ENCODE measurements at regions not wholly inside any gene's neighbourhood (a gene's known extent, or its start where the extent isn't known, plus 50 kb on each side); places are given as distances from the start of the nearest gene placed in this dataset.

DNA sequence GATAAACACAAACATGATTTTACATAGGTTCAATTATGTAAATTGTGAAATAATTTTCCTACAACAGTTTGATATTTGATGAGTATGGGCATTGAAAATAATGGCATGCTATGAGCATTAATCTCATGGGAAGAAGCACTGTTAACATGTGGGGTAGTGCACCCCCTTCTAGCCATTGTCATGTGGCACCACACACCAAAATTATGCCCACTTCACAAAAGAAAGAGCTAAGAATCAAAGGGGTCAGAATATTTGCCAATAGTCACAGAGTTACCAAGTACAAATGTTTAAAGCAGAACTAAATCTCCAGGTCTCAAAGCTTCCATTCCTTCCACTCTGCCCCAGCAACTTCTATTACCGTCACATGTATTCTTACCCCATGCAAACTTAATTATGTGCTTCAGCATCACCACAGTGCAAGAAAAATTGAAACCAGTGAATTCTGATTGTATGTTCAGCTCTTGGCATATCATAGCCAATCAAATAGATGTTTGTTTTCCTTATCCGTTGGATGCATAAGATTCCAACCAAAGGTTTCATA, 1273.8 kb downstream of the FAM181B start:
- intact Hi-C loops (cut with micrococcal nuclease), result no loop called here

- intact Hi-C loops (cut with micrococcal nuclease), result no loop called here
Measured at GRCh38 chr11:81449588-81450156, 1284.0 kb downstream of the FAM181B start.

DNA sequence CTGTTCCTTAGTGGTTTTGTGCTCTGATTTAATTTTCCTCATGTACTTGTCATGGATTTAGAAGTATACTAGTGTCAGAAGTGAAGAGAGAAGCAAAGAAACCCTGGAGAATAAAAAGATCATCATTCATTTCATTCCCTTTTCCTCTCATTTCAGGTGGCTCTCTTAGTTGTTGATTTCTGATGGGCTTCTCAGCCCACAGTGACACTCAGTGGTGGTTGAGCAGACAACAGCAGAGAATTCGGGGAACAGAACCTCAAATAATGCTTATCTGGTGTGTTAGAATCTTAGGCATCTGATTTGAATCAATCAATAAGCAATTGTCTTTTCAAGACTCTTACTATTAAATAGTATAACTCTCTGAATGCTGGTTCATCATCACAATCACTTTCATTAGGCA, 1289.4 kb downstream of the FAM181B start:
- intact Hi-C loops (cut with micrococcal nuclease), result no loop called here

GRCh38 chr11:81432333-81432732, 1301.3 kb downstream of the FAM181B start:
- intact Hi-C loops (cut with micrococcal nuclease), result no loop called here

DNA sequence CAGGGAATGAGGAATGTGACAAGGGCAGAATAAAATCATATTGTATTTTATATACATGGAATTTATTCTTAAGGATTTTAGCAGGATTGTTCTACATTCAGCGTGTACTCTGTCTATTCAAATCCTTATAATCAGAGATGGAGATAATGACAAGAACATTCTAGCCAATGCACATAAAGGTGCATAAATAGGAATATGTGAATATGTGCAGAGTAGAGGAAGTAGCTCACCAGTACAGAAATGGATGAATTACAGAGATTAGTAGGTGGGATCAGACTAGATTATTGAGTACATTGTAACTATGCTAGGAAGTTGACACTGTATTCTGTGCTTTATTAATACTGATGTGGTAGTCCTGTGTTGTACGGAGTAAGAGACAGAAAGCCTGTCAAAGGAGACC, 1308.8 kb downstream of the FAM181B start:
- intact Hi-C loops (cut with micrococcal nuclease), result no loop called here

GRCh38 chr11:81422402-81422801, 1311.3 kb downstream of the FAM181B start:
- intact Hi-C loops (cut with micrococcal nuclease), result no loop called here

- intact Hi-C loops (cut with micrococcal nuclease), result no loop called here
Measured at GRCh38 chr11:81421251-81421860, 1312.3 kb downstream of the FAM181B start.

- intact Hi-C loops (cut with micrococcal nuclease), result no loop called here
Measured at GRCh38 chr11:81420668-81421250, 1312.9 kb downstream of the FAM181B start.

DNA sequence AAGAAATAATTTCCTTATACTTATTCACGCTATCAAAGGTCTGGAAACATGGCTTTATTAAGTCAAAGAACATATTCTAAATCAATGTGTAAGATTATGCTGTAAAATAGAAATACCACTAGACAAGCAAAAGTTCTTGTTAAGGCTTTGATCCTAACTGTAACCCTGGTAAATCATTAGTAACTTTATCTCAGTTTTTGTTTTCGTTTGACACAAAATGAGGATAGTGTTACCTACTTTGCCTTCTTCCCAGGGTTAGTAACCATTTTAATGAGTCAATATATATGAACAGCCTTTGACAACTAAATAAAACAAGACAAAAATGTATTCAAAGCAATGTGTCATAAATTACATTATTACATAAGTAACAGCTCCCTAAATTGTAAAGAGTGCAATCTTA, 1336.3 kb downstream of the FAM181B start:
- intact Hi-C loops (cut with micrococcal nuclease), result no loop called here

GRCh38 chr11:81394311-81394710, 1339.4 kb downstream of the FAM181B start:
- intact Hi-C loops (cut with micrococcal nuclease), result no loop called here

- intact Hi-C loops (cut with micrococcal nuclease), result no loop called here
Measured at GRCh38 chr11:81388326-81388725, 1345.3 kb downstream of the FAM181B start.

GRCh38 chr11:81380395-81380794, 1353.3 kb downstream of the FAM181B start:
- intact Hi-C loops (cut with micrococcal nuclease), result no loop called here

DNA sequence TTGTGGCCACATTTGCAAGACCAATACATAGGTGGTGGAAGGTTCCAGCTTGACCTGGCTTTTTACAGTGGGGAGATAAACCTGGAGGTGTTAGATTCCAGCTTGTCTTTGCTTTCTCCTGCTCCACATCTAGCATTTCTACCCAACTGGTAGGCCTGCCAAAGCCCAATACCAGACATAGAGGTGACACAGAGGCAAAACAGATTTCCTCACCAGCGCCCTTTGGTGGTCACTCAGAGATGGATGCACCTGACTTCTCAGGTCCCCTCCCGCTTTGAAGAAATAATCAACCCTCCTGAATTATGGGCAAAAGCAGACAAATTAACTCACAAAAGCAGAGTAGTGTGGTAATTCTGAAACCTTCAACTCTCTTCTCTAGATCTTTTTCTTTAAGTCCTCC, 1356.2 kb downstream of the FAM181B start:
- intact Hi-C loops (cut with micrococcal nuclease), result no loop called here

- intact Hi-C loops (cut with micrococcal nuclease), result no loop called here
Measured at GRCh38 chr11:81373986-81374385, 1359.7 kb downstream of the FAM181B start.

DNA sequence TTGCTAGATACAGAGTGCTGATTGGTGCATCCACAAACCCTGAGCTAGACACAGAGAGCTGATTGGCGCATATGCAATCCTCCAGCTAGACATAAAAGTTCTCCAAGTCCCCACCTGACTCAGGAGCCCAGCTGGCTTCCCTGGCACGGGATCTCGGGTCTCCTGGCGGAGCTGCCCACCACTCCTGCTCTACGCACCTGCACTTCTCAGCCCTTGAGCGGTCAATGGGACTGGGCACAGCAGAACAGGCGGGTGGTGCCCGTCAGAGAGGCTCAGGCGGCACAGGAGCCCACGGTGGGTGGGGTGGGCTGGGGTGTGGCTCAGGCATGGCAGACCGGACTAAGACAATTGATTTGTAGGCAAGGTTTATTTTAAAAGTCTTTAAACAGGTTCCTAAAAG, 1365.5 kb downstream of the FAM181B start:
- intact Hi-C loops (cut with micrococcal nuclease), result no loop called here

DNA sequence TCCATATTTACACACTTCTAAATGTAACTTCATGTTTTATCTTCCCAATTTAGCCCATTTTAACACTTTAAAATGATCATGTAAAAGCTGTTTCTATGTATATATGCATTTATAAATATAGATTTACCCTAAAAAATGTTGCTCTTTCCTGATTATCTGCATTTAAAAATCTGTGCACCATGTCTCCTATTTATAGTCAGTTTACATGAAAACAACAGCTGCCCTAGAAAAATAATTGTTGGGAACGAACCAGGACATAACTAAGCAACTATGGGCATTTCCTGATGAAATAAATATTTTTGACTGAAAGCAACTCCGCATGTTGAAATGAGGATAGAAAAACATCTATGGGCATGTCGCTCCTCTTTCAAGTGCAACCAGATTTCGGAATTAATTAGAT, 1368.2 kb downstream of the FAM181B start:
- intact Hi-C loops (cut with micrococcal nuclease), result no loop called here

DNA sequence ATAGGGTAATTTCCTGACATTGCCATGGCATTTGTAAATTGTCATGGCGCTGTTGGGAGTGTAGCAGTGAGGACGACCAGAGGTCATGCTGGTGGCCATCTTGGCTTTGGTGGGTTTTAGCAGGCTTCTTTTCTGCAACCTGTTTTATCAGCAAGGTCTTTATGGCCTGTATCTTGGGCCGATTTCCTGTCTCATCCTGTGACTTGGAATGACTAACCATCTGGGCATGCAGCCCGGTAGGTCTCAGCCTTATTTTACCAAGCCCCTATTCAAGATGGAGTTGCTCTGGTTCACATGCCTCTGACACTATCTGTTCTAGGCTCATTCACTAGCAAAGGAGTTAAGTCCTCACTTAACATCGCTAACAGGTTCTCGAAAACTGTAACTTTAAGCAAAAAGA, 1374.2 kb downstream of the FAM181B start:
- intact Hi-C loops (cut with micrococcal nuclease), result no loop called here

DNA sequence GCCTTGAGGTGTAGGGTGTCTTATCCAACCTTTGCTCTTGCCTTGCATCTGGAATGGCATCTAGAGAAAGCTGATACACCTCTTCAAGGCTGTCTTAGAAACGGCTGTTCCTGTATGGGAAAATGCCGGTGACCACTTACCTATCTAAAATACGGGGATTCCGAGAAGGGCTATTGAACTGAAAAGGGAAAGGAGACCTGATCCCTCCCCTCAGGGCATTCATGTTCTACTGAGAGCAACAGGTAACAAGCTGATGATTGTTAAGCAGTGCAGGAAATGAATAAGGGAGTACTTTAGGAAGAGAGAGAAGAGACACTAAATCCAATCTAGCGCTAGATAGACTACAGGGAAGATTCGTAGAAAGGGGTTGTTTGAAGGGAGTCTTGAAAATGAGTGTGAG, 1388.1 kb downstream of the FAM181B start:
- intact Hi-C loops (cut with micrococcal nuclease), result no loop called here

GRCh38 chr11:81342966-81343365, 1390.7 kb downstream of the FAM181B start:
- intact Hi-C loops (cut with micrococcal nuclease), result no loop called here

GRCh38 chr11:81340225-81340624, 1393.4 kb downstream of the FAM181B start:
- intact Hi-C loops (cut with micrococcal nuclease), result no loop called here

- intact Hi-C loops (cut with micrococcal nuclease), result no loop called here
Measured at GRCh38 chr11:81339521-81339920, 1394.1 kb downstream of the FAM181B start.

DNA sequence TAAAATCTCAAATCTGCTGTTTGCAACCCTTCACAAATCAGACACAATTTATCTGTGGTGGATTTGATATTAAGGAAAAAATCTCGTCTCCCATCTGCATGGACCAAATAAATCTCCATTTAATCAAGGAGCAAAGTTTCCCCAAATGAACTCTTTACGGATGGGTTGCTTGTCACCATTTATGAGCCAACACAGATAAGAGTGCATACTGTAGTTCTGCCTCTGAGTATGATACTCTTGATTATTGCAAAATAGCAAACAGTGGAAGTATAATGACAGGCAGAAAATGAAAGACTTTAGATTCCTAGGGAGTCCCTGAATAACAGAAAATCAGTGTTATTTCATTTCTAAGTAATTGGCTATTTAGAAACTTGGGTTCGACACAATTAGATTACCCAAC, 1395.9 kb downstream of the FAM181B start:
- intact Hi-C loops (cut with micrococcal nuclease), result no loop called here

DNA sequence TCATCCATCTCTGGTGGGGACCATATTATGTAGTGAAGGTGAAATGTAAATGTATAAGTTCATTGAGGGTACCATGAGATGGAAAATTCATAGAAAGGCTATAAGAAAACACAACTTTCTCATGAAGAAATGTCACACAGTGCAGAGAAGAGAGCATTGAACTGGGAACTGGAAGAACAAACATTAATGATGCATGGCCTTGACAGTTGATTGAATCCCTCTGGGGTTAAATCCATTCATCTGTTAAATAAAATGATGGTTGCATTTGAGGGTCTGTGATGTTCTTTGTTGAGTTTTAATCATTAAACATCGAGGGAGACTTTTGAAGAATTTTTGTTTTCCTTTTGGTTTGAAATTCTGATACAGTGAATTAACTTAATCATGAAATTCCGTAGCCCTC, 1401.4 kb downstream of the FAM181B start:
- intact Hi-C loops (cut with micrococcal nuclease), result no loop called here
